ENCODE measurements at regions not wholly inside any gene's neighbourhood (a gene's known extent, or its start where the extent isn't known, plus 50 kb on each side); places are given as distances from the start of the nearest gene placed in this dataset.

DNA sequence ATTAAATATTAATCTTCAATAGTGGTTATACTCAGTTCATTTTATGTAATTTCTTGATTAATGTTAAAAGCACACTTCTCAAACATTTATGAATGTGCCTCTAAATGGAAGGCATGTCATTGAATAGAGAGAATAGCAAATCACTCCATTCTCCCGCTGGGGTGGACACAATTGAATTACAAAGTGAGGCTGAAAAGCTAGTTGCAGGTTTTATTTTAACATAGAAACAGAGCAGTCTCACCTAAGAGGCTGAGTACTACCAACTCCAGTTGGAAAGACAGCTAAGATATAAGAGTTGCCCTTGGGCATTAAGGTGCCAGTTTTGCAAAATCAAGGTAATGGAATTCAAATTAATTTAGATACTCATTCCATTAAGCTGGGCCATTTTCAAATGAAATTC is 147.2 kb downstream of the PCSK1 start:
- Histone ChIP-seq H3K4me3 (ENCODE audit: low read depth, low read length, poor library complexity, severe bottlenecking) (no peak overlapping the region), H3K27me3 (replicated peaks; ENCODE audit: insufficient read depth, low read depth, low read length, poor library complexity) (no peaks in the 10 kb centered on the region), H3K4me1 (ENCODE audit: insufficient read depth, low read length, poor library complexity, severe bottlenecking) (no peaks in the 10 kb centered on the region), H3K9me3 (ENCODE audit: low read depth, low read length, poor library complexity, severe bottlenecking) (no peaks in the 10 kb centered on the region), H3K36me3 (ENCODE audit: insufficient read depth, low read length, poor library complexity, severe bottlenecking) (no peaks in the 10 kb centered on the region), H3K27ac (ENCODE audit: low read depth, low read length, poor library complexity, severe bottlenecking) (no peak overlapping the region)
- no TSS peak for BruUV-seq (replicated peaks)
- ChIA-PET CTCF (no interaction called here), POLR2A (ENCODE audit: low non-redundant PET) (no interaction called here)
- no peak for DNase-seq (ENCODE audit: low spot score)
- TF ChIP-seq EZH2 (IDR thresholded peaks at IDR 0.05; ENCODE audit: borderline replicate concordance, low read depth, low read length, poor library complexity, severe bottlenecking), result no peak
- TF ChIP-seq, protein P1, sequence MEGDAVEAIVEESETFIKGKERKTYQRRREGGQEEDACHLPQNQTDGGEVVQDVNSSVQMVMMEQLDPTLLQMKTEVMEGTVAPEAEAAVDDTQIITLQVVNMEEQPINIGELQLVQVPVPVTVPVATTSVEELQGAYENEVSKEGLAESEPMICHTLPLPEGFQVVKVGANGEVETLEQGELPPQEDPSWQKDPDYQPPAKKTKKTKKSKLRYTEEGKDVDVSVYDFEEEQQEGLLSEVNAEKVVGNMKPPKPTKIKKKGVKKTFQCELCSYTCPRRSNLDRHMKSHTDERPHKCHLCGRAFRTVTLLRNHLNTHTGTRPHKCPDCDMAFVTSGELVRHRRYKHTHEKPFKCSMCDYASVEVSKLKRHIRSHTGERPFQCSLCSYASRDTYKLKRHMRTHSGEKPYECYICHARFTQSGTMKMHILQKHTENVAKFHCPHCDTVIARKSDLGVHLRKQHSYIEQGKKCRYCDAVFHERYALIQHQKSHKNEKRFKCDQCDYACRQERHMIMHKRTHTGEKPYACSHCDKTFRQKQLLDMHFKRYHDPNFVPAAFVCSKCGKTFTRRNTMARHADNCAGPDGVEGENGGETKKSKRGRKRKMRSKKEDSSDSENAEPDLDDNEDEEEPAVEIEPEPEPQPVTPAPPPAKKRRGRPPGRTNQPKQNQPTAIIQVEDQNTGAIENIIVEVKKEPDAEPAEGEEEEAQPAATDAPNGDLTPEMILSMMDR (conservative IDR thresholded peaks at IDR 0.05; ENCODE audit: low read depth, low read length), result no peak
- intact Hi-C loops (cut with micrococcal nuclease; ENCODE audit: unreplicated experiment), result no loop called here

DNA sequence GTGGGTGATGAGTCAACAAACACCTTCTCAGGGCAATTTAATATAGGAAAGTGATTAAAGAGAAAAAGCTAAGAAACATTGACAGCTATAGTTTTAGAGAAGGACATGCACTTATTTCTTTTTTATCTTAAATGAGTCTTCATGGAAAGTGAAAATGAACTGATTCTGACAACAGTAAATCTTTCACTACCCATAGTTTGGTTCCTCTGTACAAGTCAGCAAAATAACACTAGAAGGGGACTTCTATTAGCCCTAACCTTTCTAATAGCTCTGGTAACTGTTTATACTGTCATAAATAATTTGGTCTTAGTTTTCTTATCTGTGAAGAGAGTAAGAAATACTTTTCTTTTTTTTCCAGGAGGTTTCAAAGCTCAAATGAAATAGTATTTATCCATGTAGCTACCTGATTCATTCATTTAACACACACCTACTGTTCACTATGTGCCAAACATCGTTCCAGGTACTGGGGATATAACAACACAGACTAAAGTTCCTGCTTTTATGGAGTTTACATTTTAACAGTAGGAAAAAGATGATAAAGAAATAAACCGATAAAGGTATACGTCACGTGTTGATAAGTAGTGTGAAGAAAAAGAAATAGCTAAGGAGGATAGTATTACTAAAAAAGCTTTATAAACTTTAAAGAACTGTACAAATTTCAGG is 148.2 kb downstream of the PCSK1 start:
- no peak for DNase-seq (ENCODE audit: low spot score)
- H3K4me1 ChIP-seq (ENCODE audit: insufficient read depth, low read length, poor library complexity, severe bottlenecking), result no peaks in the 10 kb centered on the region
- H3K36me3 ChIP-seq (ENCODE audit: insufficient read depth, low read length, poor library complexity, severe bottlenecking), result no peaks in the 10 kb centered on the region
- H3K9me3 ChIP-seq (ENCODE audit: low read depth, low read length, poor library complexity, severe bottlenecking), result no peaks in the 10 kb centered on the region
- TF ChIP-seq, protein P1 (conservative IDR thresholded peaks at IDR 0.05; ENCODE audit: low read depth, low read length), result no peak
- TF ChIP-seq EZH2 (IDR thresholded peaks at IDR 0.05; ENCODE audit: borderline replicate concordance, low read depth, low read length, poor library complexity, severe bottlenecking), result no peak
- ChIA-PET POLR2A (ENCODE audit: low non-redundant PET) (no interaction called here), CTCF (no interaction called here)
- intact Hi-C loops (cut with micrococcal nuclease; ENCODE audit: unreplicated experiment), result no loop called here
- no TSS peak for BruUV-seq (replicated peaks)
- no peaks in the 10 kb centered on the region for H3K27me3 ChIP-seq (replicated peaks; ENCODE audit: insufficient read depth, low read depth, low read length, poor library complexity)
- H3K4me3 ChIP-seq (ENCODE audit: low read depth, low read length, poor library complexity, severe bottlenecking), result no peak overlapping the region
- no peak overlapping the region for H3K27ac ChIP-seq (ENCODE audit: low read depth, low read length, poor library complexity, severe bottlenecking)

DNA sequence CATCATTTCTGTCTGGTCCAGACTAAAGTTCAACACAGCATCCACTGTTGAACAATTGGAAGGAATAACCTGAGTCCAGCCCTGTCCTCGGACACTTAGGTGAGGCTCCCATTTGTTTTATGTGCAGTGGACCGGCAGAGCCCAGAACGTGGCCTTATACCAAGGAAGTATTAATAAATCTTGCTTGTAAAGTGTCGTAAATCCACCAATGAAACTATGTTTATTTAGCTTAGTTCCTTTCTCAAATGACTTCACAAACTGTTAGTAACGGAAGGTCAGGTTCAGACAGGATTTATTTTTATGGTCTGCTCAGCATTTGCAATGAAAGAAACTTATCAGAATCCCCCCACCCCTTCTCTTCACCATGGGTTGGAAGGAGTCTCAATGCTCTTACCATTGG is 149.5 kb downstream of the PCSK1 start:
- intact Hi-C loops (cut with micrococcal nuclease; ENCODE audit: unreplicated experiment), result no loop called here
- DNase-seq (ENCODE audit: low spot score), result no peak
- Histone ChIP-seq H3K9me3 (ENCODE audit: low read depth, low read length, poor library complexity, severe bottlenecking) (no peaks in the 10 kb centered on the region), H3K4me1 (ENCODE audit: insufficient read depth, low read length, poor library complexity, severe bottlenecking) (no peaks in the 10 kb centered on the region), H3K27me3 (replicated peaks; ENCODE audit: insufficient read depth, low read depth, low read length, poor library complexity) (no peaks in the 10 kb centered on the region), H3K27ac (ENCODE audit: low read depth, low read length, poor library complexity, severe bottlenecking) (no peak overlapping the region), H3K4me3 (ENCODE audit: low read depth, low read length, poor library complexity, severe bottlenecking) (no peak overlapping the region), H3K36me3 (ENCODE audit: insufficient read depth, low read length, poor library complexity, severe bottlenecking) (no peaks in the 10 kb centered on the region)
- no TSS peak for BruUV-seq (replicated peaks)
- ChIA-PET CTCF (no interaction called here), POLR2A (ENCODE audit: low non-redundant PET) (no interaction called here)
- TF ChIP-seq EZH2 (IDR thresholded peaks at IDR 0.05; ENCODE audit: borderline replicate concordance, low read depth, low read length, poor library complexity, severe bottlenecking), result no peak
- TF ChIP-seq, protein P1 (conservative IDR thresholded peaks at IDR 0.05; ENCODE audit: low read depth, low read length), result no peak
